H1 (cell line): ENCODE measurements at regions not wholly inside any gene's neighbourhood (a gene's known extent, or its start where the extent isn't known, plus 50 kb on each side); places are given as distances from the start of the nearest gene placed in this dataset.

Source experiments
- KDM1A ChIP-seq: fragments of 200-600, 300-600 bp; sonication (generic); IDR thresholded peaks from 2 replicates; pipeline ENCODE4 v1.7.1; 2016; ENCODE audit warnings: mild to moderate bottlenecking, low read length, borderline replicate concordance
- MAFK ChIP-seq: IDR thresholded peaks from 2 replicates; pipeline ENCODE4 v1.6.1; 2012; ENCODE audit warnings: low read depth, mild to moderate bottlenecking, improper control_type of control experiment, low read length
- RXRA ChIP-seq: IDR thresholded peaks from 2 replicates; pipeline ENCODE4 v1.6.1; 2011; ENCODE audit warnings: low read depth, mild to moderate bottlenecking, low read length, moderate library complexity; ENCODE audit not compliant: insufficient read depth

DNA sequence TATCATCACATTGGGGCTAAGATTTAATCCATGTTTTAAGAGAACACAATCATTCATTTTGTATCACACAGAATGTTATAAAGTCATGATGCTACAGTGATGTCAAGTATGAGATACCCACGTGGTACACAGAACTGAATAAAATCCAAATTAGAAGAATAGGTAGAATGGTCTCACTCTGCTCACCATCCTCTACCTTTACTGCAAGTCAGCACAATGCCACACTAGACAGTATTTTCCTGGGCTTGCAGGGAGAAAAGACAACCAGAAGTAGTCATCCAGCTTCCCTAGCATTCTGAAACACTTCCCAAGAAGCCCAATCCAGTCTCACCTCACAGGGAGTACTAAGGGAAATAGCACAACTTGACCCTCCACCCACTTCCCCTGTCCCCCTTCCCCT is 856.2 kb upstream of the NRXN1 start (continued):
- no peak for TF ChIP-seq RXRA
- no peak for TF ChIP-seq KDM1A
- TF ChIP-seq MAFK = no peak
- TF ChIP-seq, all 59 proteins: peak for 0
